HG03108 (cell line): ENCODE measurements at regions not wholly inside any gene's neighbourhood (a gene's known extent, or its start where the extent isn't known, plus 50 kb on each side); places are given as distances from the start of the nearest gene placed in this dataset.
"Not testable (repeated sequence)": the region's sequence is repeated elsewhere in the genome, so short reads cannot be mapped to it uniquely, and the experiment has no call there.

Experiments
- ATAC-seq: cut with Tn5 transposase; IDR thresholded peaks from one replicate; pipeline ENCODE4 v1.9.1; 2021; ENCODE audit warnings: moderate library complexity; ENCODE audit not compliant: unreplicated experiment

DNA sequence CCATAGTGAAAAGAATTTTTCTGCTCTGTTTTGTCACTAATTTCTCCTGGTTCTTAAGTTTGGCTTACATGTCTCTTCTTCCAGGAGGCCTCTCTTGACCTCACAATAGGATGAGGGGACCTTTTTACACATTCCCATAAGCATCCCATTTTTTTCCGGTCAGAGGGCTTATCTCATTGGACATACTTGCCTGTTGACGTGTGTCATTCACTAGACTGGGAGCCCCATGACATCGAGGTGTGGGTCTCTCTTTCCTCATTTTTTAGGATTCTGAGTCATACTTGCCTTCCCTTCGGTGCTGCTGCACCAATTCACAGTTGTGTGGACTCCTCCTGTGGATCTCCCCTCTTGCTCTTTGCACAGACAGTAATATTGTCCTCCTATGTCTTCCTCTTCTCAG lies 601.8 kb downstream of the GATA3 start:
- ATAC-seq = no peak

- no peak for ATAC-seq
These were observed 605.5 kb downstream of the GATA3 start for GRCh38 chr10:8659982-8660381.

- ATAC-seq = no peak
These were observed 607.4 kb downstream of the GATA3 start for GRCh38 chr10:8661886-8662285.

GRCh38 chr10:8663131-8663530 lies 608.6 kb downstream of the GATA3 start:
- no peak for ATAC-seq

- ATAC-seq = no peak
These were observed 610.8 kb downstream of the GATA3 start for GRCh38 chr10:8665322-8665721.

DNA sequence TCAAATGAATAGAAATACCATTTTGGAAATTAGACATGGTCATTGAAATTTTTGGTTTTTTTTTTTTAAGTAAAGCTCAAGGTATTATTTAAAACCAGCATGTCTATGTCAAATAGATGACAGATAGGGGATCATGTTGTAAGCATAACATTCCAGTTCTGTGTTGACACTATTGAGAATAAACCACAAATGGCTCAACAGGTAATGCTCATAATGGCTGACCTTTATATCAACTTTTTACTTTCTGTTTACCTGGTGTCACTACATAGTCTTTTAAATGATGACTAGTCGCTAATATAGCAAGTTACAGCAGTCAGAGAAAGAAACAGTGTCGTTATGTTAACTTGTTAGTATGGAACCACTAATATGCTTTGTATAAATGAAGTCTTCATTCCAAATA lies 616.0 kb downstream of the GATA3 start:
- ATAC-seq = no peak

- no peak for ATAC-seq
These were observed 619.7 kb downstream of the GATA3 start for GRCh38 chr10:8674230-8674629.

DNA sequence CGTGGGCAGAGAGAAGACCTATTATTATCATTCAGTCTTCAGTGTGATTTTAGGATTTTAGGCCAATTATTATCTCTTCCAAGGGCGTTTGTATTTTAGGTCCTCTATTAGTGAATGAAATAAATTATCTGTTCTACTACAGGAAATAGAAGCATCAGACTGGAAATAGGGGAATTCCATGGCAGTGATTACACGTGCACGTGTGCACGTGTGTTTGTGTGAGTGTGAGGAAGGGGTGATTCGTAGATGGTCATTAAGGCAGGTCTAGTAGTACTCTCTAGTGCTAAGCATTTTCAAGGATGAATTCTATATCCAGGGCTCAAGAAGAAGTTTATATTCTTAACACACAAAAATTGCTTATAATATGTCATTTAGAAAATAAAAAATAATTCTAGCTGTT lies 623.2 kb downstream of the GATA3 start:
- ATAC-seq = no peak

DNA sequence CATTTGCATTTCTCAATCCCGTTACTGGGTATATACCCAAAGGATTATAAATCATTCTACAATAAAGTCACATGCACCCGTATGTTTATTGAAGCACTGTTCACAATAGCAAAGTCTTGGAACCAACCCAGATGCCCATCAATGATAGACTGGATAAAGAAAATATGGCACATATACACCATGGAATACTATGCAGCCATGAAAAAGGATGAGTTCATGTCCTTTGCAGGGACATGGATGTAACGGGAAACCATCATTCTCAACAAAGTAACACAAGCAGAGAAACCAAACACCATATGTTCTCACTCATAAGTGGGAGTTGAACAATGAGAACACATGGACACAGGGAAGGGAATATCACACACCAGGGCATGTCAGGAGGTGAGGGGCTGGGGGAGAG lies 630.4 kb downstream of the GATA3 start:
- not testable (repeated sequence) for ATAC-seq

- no peak for ATAC-seq
These were observed 634.4 kb downstream of the GATA3 start for GRCh38 chr10:8688881-8689280.

GRCh38 chr10:8691498-8692017 lies 637.1 kb downstream of the GATA3 start:
- ATAC-seq = no peak

GRCh38 chr10:8693635-8694034 lies 639.1 kb downstream of the GATA3 start:
- not testable (repeated sequence) for ATAC-seq

GRCh38 chr10:8696746-8697145 lies 642.3 kb downstream of the GATA3 start:
- ATAC-seq = no peak

- no peak for ATAC-seq
These were observed 646.2 kb downstream of the GATA3 start for GRCh38 chr10:8700689-8701088.

- no peak for ATAC-seq
These were observed 647.7 kb downstream of the GATA3 start for GRCh38 chr10:8702181-8702580.

DNA sequence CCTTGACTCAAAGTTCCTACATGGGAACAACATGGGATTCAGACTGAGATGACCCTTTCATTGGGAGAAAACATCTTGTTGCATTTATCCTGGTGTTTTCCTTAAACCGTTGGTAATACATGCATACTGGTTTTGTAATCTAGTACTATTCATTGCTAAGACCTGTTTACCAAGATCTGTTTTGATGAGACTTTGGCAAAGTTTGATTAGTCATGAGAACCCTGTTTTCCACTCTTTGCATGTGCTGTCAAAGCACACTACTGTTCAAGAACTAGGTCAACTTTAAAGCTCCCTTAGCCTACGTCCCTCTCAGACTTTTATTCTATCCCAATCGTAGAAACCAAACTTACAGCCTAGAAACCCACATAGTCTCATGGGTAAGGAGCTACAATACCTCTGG lies 650.9 kb downstream of the GATA3 start:
- no peak for ATAC-seq

- no peak for ATAC-seq
These were observed 658.2 kb downstream of the GATA3 start for GRCh38 chr10:8712656-8713055.

DNA sequence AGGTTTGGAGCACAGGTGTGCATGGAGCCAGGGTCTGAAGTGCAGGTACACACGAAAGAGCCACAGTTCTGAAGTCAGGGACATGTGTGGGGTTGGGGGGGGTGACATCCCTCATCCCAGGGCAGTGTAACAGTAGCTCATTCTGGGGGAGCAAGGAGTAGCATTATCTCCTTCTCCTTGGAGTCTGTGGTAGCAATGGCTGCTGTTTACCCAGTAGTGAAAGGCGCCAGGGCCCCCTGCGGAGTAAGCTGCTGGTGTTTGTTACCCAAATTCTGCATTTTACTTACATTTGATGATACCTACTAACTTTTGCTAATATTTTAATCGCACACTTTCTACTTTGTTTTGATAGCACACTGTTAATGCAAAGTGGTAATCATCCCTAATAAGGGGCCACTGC lies 665.5 kb downstream of the GATA3 start:
- ATAC-seq = no peak

DNA sequence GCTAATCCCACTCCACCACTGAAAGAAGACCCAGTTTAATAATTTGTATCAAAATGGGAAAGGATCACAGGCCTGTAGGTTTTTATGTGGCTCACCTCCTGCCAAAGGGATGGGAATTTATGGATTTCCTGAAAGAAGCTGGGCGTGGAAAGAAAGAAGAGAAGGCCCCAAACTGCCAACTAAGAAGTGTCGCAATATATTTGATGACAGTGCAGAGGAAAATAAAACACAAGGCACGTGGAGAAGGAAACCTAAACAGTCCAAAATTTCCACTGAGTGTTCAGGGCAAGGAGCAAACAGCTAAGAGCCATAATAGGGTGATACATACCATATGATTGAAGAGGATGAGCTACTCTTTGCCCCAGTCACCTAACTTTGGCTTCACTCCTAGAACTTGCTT lies 667.2 kb downstream of the GATA3 start:
- no peak for ATAC-seq

GRCh38 chr10:8722835-8723234 lies 668.3 kb downstream of the GATA3 start:
- no peak for ATAC-seq

DNA sequence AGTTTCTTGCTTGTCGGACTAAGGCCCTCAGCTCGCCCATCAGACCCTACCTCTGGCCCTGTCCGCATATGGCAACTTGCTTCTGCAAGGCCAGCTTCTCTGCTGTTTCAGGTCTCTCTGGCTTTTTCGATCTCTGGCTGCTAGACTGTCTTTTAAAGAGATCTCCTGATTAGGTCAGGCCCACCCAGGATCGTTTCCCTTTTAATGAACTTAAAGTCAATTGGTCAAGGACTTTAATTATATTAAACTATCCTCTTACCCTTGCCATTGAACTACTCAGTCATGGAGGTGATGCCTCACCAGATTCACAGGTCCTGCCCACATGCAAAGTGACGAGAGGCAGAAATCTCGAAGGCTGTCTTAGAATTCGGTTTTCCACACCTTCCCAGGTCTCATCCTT lies 670.9 kb downstream of the GATA3 start:
- no peak for ATAC-seq

DNA sequence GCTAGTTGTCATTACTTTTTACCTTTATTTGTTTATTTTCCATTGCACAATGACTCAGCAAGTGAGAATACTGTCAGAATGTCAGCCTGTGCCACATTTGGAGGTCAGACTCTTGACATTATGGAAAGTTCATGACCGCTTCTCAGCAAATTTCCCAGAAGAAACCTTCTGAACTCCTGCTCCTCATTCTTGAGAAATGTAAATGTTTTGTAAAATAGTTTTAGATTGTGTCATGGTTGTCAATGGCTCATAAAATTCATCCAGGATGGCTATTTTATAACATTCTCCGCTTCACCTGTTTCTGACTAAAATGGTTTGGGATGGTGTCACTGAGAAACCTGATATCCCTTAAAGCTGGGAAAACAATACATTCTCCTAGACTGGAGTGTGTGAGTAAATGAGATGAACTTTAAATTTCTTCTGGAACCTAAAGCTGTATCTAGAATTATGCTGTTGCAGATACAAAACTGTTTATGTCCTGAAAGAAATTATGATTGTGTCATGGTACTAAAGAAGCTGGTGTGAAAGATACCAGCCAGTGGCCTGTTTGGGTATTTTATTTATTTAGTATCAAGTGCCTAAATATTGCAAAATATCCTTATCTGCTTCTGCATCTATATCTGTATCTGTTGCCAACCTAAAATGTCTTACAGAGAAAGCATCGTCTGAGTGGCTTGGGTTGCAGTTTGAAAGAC lies 671.7 kb downstream of the GATA3 start:
- no peak for ATAC-seq

GRCh38 chr10:8726779-8727084 lies 672.2 kb downstream of the GATA3 start:
- ATAC-seq = no peak
